ENCODE measurements at regions not wholly inside any gene's neighbourhood (a gene's known extent, or its start where the extent isn't known, plus 50 kb on each side); places are given as distances from the start of the nearest gene placed in this dataset.
"Not testable (repeated sequence)": the region's sequence is repeated elsewhere in the genome, so short reads cannot be mapped to it uniquely, and the experiment has no call there.

- not testable (repeated sequence) for TF ChIP-seq EZH2 (IDR thresholded peaks at IDR 0.05; ENCODE audit: insufficient read depth, poor library complexity, severe bottlenecking); EZH2phosphoT487 (IDR thresholded peaks at IDR 0.05; ENCODE audit: insufficient read depth, low read depth)
Observed at GRCh38 chr1:99401556-99401955, 137.3 kb downstream of the PLPPR4 start.

Measured in GM23248 (cell line).